ENCODE measurements at regions not wholly inside any gene's neighbourhood (a gene's known extent, or its start where the extent isn't known, plus 50 kb on each side); places are given as distances from the start of the nearest gene placed in this dataset.

DNA sequence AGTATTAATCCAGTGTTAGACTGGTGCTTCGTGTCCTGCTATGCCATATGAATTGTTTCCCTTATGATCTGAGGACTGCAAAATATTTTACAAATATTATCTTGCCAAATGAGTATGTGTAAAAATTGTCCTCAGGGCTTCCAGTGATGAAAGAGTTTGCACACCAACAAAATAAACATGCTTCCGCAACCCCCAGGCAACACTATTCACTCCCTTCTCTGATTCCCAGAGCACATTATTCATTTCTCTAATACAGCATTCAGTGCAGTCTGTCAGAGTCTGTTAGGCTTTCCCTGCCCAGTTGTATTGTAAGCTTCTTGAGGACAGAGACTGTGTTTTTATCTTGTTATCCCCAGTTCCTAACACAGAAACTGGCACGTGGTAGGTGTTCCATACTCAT, 409.9 kb upstream of the C1orf87 start:
- TF ChIP-seq, protein P1, sequence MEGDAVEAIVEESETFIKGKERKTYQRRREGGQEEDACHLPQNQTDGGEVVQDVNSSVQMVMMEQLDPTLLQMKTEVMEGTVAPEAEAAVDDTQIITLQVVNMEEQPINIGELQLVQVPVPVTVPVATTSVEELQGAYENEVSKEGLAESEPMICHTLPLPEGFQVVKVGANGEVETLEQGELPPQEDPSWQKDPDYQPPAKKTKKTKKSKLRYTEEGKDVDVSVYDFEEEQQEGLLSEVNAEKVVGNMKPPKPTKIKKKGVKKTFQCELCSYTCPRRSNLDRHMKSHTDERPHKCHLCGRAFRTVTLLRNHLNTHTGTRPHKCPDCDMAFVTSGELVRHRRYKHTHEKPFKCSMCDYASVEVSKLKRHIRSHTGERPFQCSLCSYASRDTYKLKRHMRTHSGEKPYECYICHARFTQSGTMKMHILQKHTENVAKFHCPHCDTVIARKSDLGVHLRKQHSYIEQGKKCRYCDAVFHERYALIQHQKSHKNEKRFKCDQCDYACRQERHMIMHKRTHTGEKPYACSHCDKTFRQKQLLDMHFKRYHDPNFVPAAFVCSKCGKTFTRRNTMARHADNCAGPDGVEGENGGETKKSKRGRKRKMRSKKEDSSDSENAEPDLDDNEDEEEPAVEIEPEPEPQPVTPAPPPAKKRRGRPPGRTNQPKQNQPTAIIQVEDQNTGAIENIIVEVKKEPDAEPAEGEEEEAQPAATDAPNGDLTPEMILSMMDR (IDR thresholded peaks at IDR 0.05; ENCODE audit: insufficient read depth, low read length), result no peak
- TF ChIP-seq, protein P2, sequence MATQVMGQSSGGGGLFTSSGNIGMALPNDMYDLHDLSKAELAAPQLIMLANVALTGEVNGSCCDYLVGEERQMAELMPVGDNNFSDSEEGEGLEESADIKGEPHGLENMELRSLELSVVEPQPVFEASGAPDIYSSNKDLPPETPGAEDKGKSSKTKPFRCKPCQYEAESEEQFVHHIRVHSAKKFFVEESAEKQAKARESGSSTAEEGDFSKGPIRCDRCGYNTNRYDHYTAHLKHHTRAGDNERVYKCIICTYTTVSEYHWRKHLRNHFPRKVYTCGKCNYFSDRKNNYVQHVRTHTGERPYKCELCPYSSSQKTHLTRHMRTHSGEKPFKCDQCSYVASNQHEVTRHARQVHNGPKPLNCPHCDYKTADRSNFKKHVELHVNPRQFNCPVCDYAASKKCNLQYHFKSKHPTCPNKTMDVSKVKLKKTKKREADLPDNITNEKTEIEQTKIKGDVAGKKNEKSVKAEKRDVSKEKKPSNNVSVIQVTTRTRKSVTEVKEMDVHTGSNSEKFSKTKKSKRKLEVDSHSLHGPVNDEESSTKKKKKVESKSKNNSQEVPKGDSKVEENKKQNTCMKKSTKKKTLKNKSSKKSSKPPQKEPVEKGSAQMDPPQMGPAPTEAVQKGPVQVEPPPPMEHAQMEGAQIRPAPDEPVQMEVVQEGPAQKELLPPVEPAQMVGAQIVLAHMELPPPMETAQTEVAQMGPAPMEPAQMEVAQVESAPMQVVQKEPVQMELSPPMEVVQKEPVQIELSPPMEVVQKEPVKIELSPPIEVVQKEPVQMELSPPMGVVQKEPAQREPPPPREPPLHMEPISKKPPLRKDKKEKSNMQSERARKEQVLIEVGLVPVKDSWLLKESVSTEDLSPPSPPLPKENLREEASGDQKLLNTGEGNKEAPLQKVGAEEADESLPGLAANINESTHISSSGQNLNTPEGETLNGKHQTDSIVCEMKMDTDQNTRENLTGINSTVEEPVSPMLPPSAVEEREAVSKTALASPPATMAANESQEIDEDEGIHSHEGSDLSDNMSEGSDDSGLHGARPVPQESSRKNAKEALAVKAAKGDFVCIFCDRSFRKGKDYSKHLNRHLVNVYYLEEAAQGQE (IDR thresholded peaks at IDR 0.05; ENCODE audit: insufficient replicate concordance, low read depth), result no peak
- no peak for TF ChIP-seq POLR2AphosphoS5 (IDR thresholded peaks at IDR 0.05; ENCODE audit: low read depth)
- no peak for TF ChIP-seq GABPA (IDR thresholded peaks at IDR 0.05; ENCODE audit: low read depth)

Data from HL-60 (cell line).